Transverse colon (tissue), 4 donors: ENCODE measurements at regions not wholly inside any gene's neighbourhood (a gene's known extent, or its start where the extent isn't known, plus 50 kb on each side); places are given as distances from the start of the nearest gene placed in this dataset.

ENCODE experiments used
- CTCF ChIP-seq, 5 experiments: fragments of 200-600 bp in 3 of 5; fragments of 450-650 bp in 2 of 5; sonication (generic) in 3 of 5; IDR thresholded peaks; 1 replicate in 2 of 5; 2 replicates in 3 of 5; pipeline ENCODE4 v1.5.1; 2016 to 2017; ENCODE audit warnings: antibody characterized with exemption in 5 of 5, inconsistent platforms in 3 of 5, mild to moderate bottlenecking in 2 of 5, moderate library complexity in 1 of 5
- POLR2A ChIP-seq: fragments of 450-650 bp; IDR thresholded peaks from one replicate; pipeline ENCODE4 v1.6.1; 2016; ENCODE audit warnings: antibody characterized with exemption, mild to moderate bottlenecking, moderate library complexity
- POLR2AphosphoS5 ChIP-seq, 3 donors: sonication (generic); formaldehyde crosslinking; IDR thresholded peaks; one replicate each; pipeline ENCODE4 v1.6.1; 2016; ENCODE audit warnings: antibody characterized with exemption in 3 of 3

GRCh38 chr18:30192216-30192615 is 850.3 kb downstream of the DSC3 start:
- no peak for TF ChIP-seq CTCF (IDR thresholded peaks at IDR 0.05)
- TF ChIP-seq POLR2A: no peak
- TF ChIP-seq POLR2AphosphoS5 (IDR thresholded peaks at IDR 0.05): no peak
